ENCODE measurements at regions not wholly inside any gene's neighbourhood (a gene's known extent, or its start where the extent isn't known, plus 50 kb on each side); places are given as distances from the start of the nearest gene placed in this dataset.

- Mint-ChIP-seq H3K9me3 (ENCODE audit: unreplicated experiment) (no peaks in the 10 kb centered on the region), H3K36me3 (ENCODE audit: low read depth, unreplicated experiment) (no peaks in the 10 kb centered on the region), H3K27me3 (ENCODE audit: unreplicated experiment) (peaks cover 6% of the 10 kb centered on the region), H3K27ac (ENCODE audit: unreplicated experiment) (no peak overlapping the region), H3K4me3 (ENCODE audit: unreplicated experiment) (no peak overlapping the region), H3K4me1 (ENCODE audit: unreplicated experiment) (no peaks in the 10 kb centered on the region)
- DNase-seq (ENCODE audit: low spot score) = no peak
- no peak for TF ChIP-seq CTCF (IDR thresholded peaks at IDR 0.05; ENCODE audit: unreplicated experiment)
These were observed 153.6 kb downstream of the KCTD15 start for GRCh38 chr19:33950091-33950750.

GRCh38 chr19:33953023-33953422, 156.4 kb downstream of the KCTD15 start:
- H3K9me3 Mint-ChIP-seq (ENCODE audit: unreplicated experiment) = no peaks in the 10 kb centered on the region
- H3K4me3 Mint-ChIP-seq (ENCODE audit: unreplicated experiment) = no peak overlapping the region
- TF ChIP-seq CTCF (IDR thresholded peaks at IDR 0.05; ENCODE audit: unreplicated experiment) = no peak
- H3K27me3 Mint-ChIP-seq (ENCODE audit: unreplicated experiment) = peaks cover 13% of the 10 kb centered on the region
- H3K27ac Mint-ChIP-seq (ENCODE audit: unreplicated experiment) = no peak overlapping the region
- no peaks in the 10 kb centered on the region for H3K4me1 Mint-ChIP-seq (ENCODE audit: unreplicated experiment)
- no peak for DNase-seq (ENCODE audit: low spot score)
- no peaks in the 10 kb centered on the region for H3K36me3 Mint-ChIP-seq (ENCODE audit: low read depth, unreplicated experiment)

- Mint-ChIP-seq H3K36me3 (ENCODE audit: low read depth, unreplicated experiment) (no peaks in the 10 kb centered on the region), H3K27me3 (ENCODE audit: unreplicated experiment) (peaks cover 12% of the 10 kb centered on the region), H3K4me3 (ENCODE audit: unreplicated experiment) (no peak overlapping the region), H3K4me1 (ENCODE audit: unreplicated experiment) (no peaks in the 10 kb centered on the region), H3K9me3 (ENCODE audit: unreplicated experiment) (no peaks in the 10 kb centered on the region), H3K27ac (ENCODE audit: unreplicated experiment) (no peak overlapping the region)
- DNase-seq (ENCODE audit: low spot score) = no peak
- no peak for TF ChIP-seq CTCF (IDR thresholded peaks at IDR 0.05; ENCODE audit: unreplicated experiment)
These were observed 156.9 kb downstream of the KCTD15 start for GRCh38 chr19:33953592-33953991.

GRCh38 chr19:33954686-33955085, 158.0 kb downstream of the KCTD15 start:
- H3K9me3 Mint-ChIP-seq (ENCODE audit: unreplicated experiment) = no peaks in the 10 kb centered on the region
- H3K27me3 Mint-ChIP-seq (ENCODE audit: unreplicated experiment) = peaks cover 6% of the 10 kb centered on the region
- H3K36me3 Mint-ChIP-seq (ENCODE audit: low read depth, unreplicated experiment) = no peaks in the 10 kb centered on the region
- TF ChIP-seq CTCF (IDR thresholded peaks at IDR 0.05; ENCODE audit: unreplicated experiment) = no peak
- no peaks in the 10 kb centered on the region for H3K4me1 Mint-ChIP-seq (ENCODE audit: unreplicated experiment)
- H3K4me3 Mint-ChIP-seq (ENCODE audit: unreplicated experiment) = no peak overlapping the region
- H3K27ac Mint-ChIP-seq (ENCODE audit: unreplicated experiment) = no peak overlapping the region
- no peak for DNase-seq (ENCODE audit: low spot score)

- H3K9me3 Mint-ChIP-seq (ENCODE audit: unreplicated experiment) = no peaks in the 10 kb centered on the region
- H3K4me1 Mint-ChIP-seq (ENCODE audit: unreplicated experiment) = no peaks in the 10 kb centered on the region
- no peak overlapping the region for H3K27ac Mint-ChIP-seq (ENCODE audit: unreplicated experiment)
- DNase-seq (ENCODE audit: low spot score) = no peak
- H3K36me3 Mint-ChIP-seq (ENCODE audit: low read depth, unreplicated experiment) = no peaks in the 10 kb centered on the region
- H3K4me3 Mint-ChIP-seq (ENCODE audit: unreplicated experiment) = no peak overlapping the region
- no peak for TF ChIP-seq CTCF (IDR thresholded peaks at IDR 0.05; ENCODE audit: unreplicated experiment)
- H3K27me3 Mint-ChIP-seq (ENCODE audit: unreplicated experiment) = peaks cover 8% of the 10 kb centered on the region
These were observed 160.3 kb downstream of the KCTD15 start for GRCh38 chr19:33956941-33957340.
